Esophagus muscularis mucosa (tissue), 4 donors: ENCODE measurements at regions not wholly inside any gene's neighbourhood (a gene's known extent, or its start where the extent isn't known, plus 50 kb on each side); places are given as distances from the start of the nearest gene placed in this dataset.
"Not testable (repeated sequence)": the region's sequence is repeated elsewhere in the genome, so short reads cannot be mapped to it uniquely, and the experiment has no call there.

ENCODE experiments used
- DNase-seq: peaks from one replicate; pipeline ENCODE4 v3.0.0-alpha.2; 2017; ENCODE audit errors: extremely low spot score
- H3K27ac ChIP-seq, 4 donors: fragments of 200-600 bp; sonication (generic); replicated peaks in 1 of 4; 1 replicate in 3 of 4; 2 replicates in 1 of 4; pipeline ENCODE4 v1.5.1; 2016 to 2019; ENCODE audit warnings: mild to moderate bottlenecking in 1 of 4
- H3K27me3 ChIP-seq, 4 donors: fragments of 200-600 bp; sonication (generic); one replicate each; pipeline versions ENCODE4 v1.5.1 to v1.6.0; 2016 to 2019
- H3K36me3 ChIP-seq, 4 donors: fragments of 200-600 bp; sonication (generic); one replicate each; pipeline ENCODE4 v1.5.1; 2016 to 2019
- H3K4me1 ChIP-seq, 4 donors: fragments of 200-600 bp; sonication (generic); one replicate each; pipeline ENCODE4 v1.5.1; 2016 to 2019
- H3K4me3 ChIP-seq, 4 donors: fragments of 200-600 bp; sonication (generic); 1 replicate in 2 of 4; 2 replicates in 2 of 4; pipeline ENCODE4 v1.5.1; 2016 to 2019; ENCODE audit warnings: mild to moderate bottlenecking in 4 of 4, moderate library complexity in 1 of 4
- H3K9me3 ChIP-seq, 4 donors: fragments of 200-600 bp; sonication (generic); 1 replicate in 3 of 4; 2 replicates in 1 of 4; pipeline ENCODE4 v1.5.1; 2016 to 2019
- EP300 ChIP-seq: sonication (generic); formaldehyde crosslinking; IDR thresholded peaks from one replicate; pipeline ENCODE4 v1.6.1; 2017; ENCODE audit warnings: antibody characterized with exemption
- POLR2A ChIP-seq: fragments of 450-650 bp; IDR thresholded peaks from one replicate; pipeline ENCODE4 v1.6.1; 2017; ENCODE audit warnings: antibody characterized with exemption, moderate library complexity, mild to moderate bottlenecking, low read depth
- POLR2AphosphoS5 ChIP-seq, 2 donors: sonication (generic); formaldehyde crosslinking; IDR thresholded peaks; one replicate each; pipeline ENCODE4 v1.6.1; 2017; ENCODE audit warnings: antibody characterized with exemption in 2 of 2
- WGBS: methylation state at CpG from one replicate; pipeline ENCODE4 v1.1.5; 2018; 5-methylcytosine and 5-hydroxymethylcytosine counted together
- intact Hi-C: fragments of 100-400 bp; cut with DNase I; formaldehyde crosslinking; loops from one replicate; pipeline ENCODE4 v1.15.1; 2023
- TF ChIP-seq, protein P1 (sequence below), 3 experiments: fragments of 200-600 bp in 2 of 3; fragments of 450-650 bp in 1 of 3; sonication (generic) in 2 of 3; IDR thresholded peaks; one replicate each; pipeline ENCODE4 v1.5.1; 2017 to 2019; ENCODE audit warnings: antibody characterized with exemption in 3 of 3, mild to moderate bottlenecking in 2 of 3, moderate library complexity in 1 of 3

DNA sequence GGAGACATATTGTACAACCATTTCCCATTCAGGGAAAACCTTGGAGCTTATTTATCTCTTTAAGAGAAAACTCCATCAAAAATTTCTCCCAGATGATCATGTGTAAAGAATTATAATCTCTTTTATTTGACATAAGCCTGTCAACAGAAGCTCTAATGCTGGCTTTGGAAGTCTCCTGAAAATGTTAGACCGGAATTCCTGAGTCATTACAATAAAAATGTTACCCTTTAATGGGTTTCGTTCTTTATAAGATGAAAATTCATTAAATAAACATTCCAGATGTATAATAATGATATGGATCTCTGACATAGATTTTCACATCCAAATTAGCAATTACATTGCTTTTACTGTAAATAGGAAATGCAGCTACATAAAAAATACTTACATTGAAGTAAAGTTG lies 1036.4 kb downstream of the EFNA5 start:
- 72% methylated on average over 2 of the region's 2 CpGs for WGBS
- Histone ChIP-seq H3K9me3 (no peaks in the 10 kb centered on the region), H3K4me1 (no peaks in the 10 kb centered on the region), H3K27me3 (no peaks in the 10 kb centered on the region), H3K36me3 (no peaks in the 10 kb centered on the region), H3K4me3 (no peak overlapping the region), H3K27ac (no peak overlapping the region)
- no peak for DNase-seq
- intact Hi-C loops = no loop called here
- TF ChIP-seq EP300 = no peak
- no peak for TF ChIP-seq POLR2A
- no peak for TF ChIP-seq POLR2AphosphoS5 (IDR thresholded peaks at IDR 0.05)
- TF ChIP-seq, protein P1, sequence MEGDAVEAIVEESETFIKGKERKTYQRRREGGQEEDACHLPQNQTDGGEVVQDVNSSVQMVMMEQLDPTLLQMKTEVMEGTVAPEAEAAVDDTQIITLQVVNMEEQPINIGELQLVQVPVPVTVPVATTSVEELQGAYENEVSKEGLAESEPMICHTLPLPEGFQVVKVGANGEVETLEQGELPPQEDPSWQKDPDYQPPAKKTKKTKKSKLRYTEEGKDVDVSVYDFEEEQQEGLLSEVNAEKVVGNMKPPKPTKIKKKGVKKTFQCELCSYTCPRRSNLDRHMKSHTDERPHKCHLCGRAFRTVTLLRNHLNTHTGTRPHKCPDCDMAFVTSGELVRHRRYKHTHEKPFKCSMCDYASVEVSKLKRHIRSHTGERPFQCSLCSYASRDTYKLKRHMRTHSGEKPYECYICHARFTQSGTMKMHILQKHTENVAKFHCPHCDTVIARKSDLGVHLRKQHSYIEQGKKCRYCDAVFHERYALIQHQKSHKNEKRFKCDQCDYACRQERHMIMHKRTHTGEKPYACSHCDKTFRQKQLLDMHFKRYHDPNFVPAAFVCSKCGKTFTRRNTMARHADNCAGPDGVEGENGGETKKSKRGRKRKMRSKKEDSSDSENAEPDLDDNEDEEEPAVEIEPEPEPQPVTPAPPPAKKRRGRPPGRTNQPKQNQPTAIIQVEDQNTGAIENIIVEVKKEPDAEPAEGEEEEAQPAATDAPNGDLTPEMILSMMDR (IDR thresholded peaks at IDR 0.05) = no peak

DNA sequence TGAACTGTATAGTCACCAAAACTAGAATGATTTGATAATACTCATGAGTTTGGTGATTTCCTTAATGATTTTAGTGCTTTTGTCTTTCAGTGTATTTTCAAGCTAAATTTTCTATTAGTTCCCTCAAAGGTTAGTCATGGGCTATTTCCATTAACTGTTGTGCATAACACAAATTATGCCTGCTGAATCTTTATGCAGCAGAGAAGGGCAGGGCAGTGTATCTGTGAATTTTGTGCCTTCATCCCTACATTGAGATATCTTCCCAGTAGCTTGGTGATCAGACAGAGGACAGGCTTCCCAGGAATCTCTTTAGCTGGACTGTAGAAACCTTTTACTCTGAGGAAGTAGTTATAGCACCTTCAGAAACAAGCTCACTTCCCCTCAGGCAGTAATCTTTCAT lies 1036.9 kb downstream of the EFNA5 start:
- DNase-seq = no peak
- intact Hi-C loops = no loop called here
- TF ChIP-seq EP300 (no peak), POLR2AphosphoS5 (IDR thresholded peaks at IDR 0.05) (no peak)
- TF ChIP-seq, protein P1 (IDR thresholded peaks at IDR 0.05) = no peak

DNA sequence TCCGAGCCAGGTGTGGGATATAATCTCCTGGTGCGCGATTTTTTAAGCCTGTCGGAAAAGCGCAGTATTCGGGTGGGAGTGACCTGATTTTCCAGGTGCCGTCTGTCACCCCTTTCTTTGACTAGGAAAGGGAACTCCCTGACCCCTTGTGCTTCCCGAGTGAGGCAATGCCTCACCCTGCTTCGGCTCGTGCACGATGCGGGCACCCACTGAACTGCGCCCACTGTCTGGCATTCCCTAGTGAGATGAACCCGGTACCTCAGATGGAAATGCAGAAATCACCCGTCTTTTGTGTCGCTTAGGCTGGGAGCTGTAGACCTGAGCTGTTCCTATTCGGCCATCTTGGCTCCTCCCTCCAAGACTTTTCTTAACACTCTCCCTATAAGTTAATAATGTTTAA lies 1042.3 kb downstream of the EFNA5 start:
- H3K27me3 ChIP-seq, H3K4me1 ChIP-seq, H3K27ac ChIP-seq, DNase-seq, H3K9me3 ChIP-seq, intact Hi-C loops, H3K36me3 ChIP-seq, H3K4me3 ChIP-seq: not testable (repeated sequence)
- 95% methylated on average over 10 of the region's 17 CpGs for WGBS

More for the DNA sequence above, 1036.9 kb downstream of the EFNA5 start:
- H3K27ac ChIP-seq = no peak overlapping the region
- no peaks in the 10 kb centered on the region for H3K27me3 ChIP-seq
- no peak overlapping the region for H3K4me3 ChIP-seq
- H3K9me3 ChIP-seq = no peaks in the 10 kb centered on the region
- no peaks in the 10 kb centered on the region for H3K4me1 ChIP-seq
- H3K36me3 ChIP-seq = no peaks in the 10 kb centered on the region

DNA sequence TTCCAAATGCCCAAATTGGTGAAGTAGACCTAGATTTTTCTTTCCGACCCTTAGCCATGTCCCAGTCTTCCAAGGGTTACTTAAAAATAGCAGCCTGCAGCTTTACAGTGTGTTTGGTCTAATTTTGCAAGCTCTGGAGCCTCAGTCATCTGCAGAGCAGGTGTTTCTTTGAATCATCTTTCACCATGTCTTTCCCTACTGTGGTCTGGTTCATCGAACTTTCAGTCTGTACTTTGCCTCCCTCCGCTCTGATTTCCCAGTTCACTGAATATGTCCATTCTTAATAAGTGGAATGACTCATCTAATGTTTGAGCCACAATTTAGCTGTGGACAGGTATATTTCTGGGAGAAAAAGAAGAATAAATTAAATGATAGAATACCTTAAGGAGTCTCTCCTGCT lies 1060.7 kb downstream of the EFNA5 start:
- H3K27ac ChIP-seq = no peak overlapping the region
- no peak overlapping the region for H3K4me3 ChIP-seq
- no peaks in the 10 kb centered on the region for H3K9me3 ChIP-seq
- TF ChIP-seq, protein P1 (IDR thresholded peaks at IDR 0.05) = no peak
- TF ChIP-seq EP300 (no peak), POLR2AphosphoS5 (IDR thresholded peaks at IDR 0.05) (no peak), POLR2A (no peak)
- 77% methylated on average over 3 of the region's 3 CpGs for WGBS
- no peaks in the 10 kb centered on the region for H3K27me3 ChIP-seq
- no peaks in the 10 kb centered on the region for H3K36me3 ChIP-seq
- H3K4me1 ChIP-seq = no peaks in the 10 kb centered on the region
- intact Hi-C loops = no loop called here
- DNase-seq = no peak

DNA sequence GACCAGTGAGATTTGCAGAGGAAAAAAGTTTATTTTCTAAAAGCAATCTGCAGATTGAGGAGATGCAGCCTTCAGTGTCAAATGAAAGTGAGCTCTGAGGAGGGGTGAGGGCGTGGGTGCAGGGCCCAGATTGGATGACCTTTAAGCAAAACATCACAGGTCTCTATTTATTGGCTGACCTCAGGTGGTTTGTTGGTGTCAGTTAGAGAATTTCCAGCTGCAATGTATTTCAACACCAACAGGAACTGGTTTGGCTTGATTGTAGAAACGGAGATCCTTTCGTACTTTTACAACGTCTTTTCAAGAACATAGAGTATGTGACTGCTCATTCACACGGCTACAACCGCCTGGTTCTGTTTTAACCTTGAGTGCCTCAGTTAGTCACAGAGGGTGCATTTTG lies 1069.1 kb downstream of the EFNA5 start:
- H3K4me1 ChIP-seq = no peaks in the 10 kb centered on the region
- WGBS = 51% methylated on average over 6 of the region's 6 CpGs
- no peaks in the 10 kb centered on the region for H3K9me3 ChIP-seq
- TF ChIP-seq POLR2A (no peak), POLR2AphosphoS5 (IDR thresholded peaks at IDR 0.05) (no peak), EP300 (no peak)
- TF ChIP-seq, protein P1 (IDR thresholded peaks at IDR 0.05) = no peak
- intact Hi-C loops = no loop called here
- no peak overlapping the region for H3K27ac ChIP-seq
- DNase-seq = no peak
- H3K4me3 ChIP-seq = no peak overlapping the region
- H3K27me3 ChIP-seq = no peaks in the 10 kb centered on the region
- no peaks in the 10 kb centered on the region for H3K36me3 ChIP-seq
